ENCODE measurements at regions not wholly inside any gene's neighbourhood (a gene's known extent, or its start where the extent isn't known, plus 50 kb on each side); places are given as distances from the start of the nearest gene placed in this dataset.

GRCh38 chrX:66328950-66329596, 165.0 kb downstream of the HEPH start:
- no peaks in the 10 kb centered on the region for H3K27me3 Mint-ChIP-seq (ENCODE audit: low read depth)
- no peak for DNase-seq (ENCODE audit: low spot score)
- H3K27ac Mint-ChIP-seq: no peak overlapping the region
- intact Hi-C loops (cut with micrococcal nuclease): no loop called here
- H3K9me3 Mint-ChIP-seq: no peaks in the 10 kb centered on the region
- H3K4me1 Mint-ChIP-seq (ENCODE audit: low read depth): no peaks in the 10 kb centered on the region
- no peak overlapping the region for H3K4me3 Mint-ChIP-seq (ENCODE audit: low read depth)
- no peaks in the 10 kb centered on the region for H3K36me3 Mint-ChIP-seq (ENCODE audit: low read depth)

- intact Hi-C loops (cut with micrococcal nuclease): no loop called here
- Mint-ChIP-seq H3K4me3 (ENCODE audit: low read depth) (no peak overlapping the region), H3K36me3 (ENCODE audit: low read depth) (no peaks in the 10 kb centered on the region), H3K27ac (no peak overlapping the region), H3K27me3 (ENCODE audit: low read depth) (no peaks in the 10 kb centered on the region), H3K4me1 (ENCODE audit: low read depth) (no peaks in the 10 kb centered on the region), H3K9me3 (no peaks in the 10 kb centered on the region)
- DNase-seq (ENCODE audit: low spot score): no peak
Measured at GRCh38 chrX:66360894-66361293, 196.8 kb downstream of the HEPH start.

GRCh38 chrX:66384722-66385121, 220.7 kb downstream of the HEPH start:
- Mint-ChIP-seq H3K9me3 (no peaks in the 10 kb centered on the region), H3K4me3 (ENCODE audit: low read depth) (no peak overlapping the region), H3K36me3 (ENCODE audit: low read depth) (no peaks in the 10 kb centered on the region), H3K4me1 (ENCODE audit: low read depth) (no peaks in the 10 kb centered on the region), H3K27ac (no peak overlapping the region), H3K27me3 (ENCODE audit: low read depth) (no peaks in the 10 kb centered on the region)
- no peak for DNase-seq (ENCODE audit: low spot score)
- intact Hi-C loops (cut with micrococcal nuclease): no loop called here

- H3K9me3 Mint-ChIP-seq: peaks cover 8% of the 10 kb centered on the region
- H3K4me1 Mint-ChIP-seq (ENCODE audit: low read depth): no peaks in the 10 kb centered on the region
- DNase-seq (ENCODE audit: low spot score): no peak
- no peak overlapping the region for H3K27ac Mint-ChIP-seq
- H3K4me3 Mint-ChIP-seq (ENCODE audit: low read depth): no peak overlapping the region
- intact Hi-C loops (cut with micrococcal nuclease): no loop called here
- H3K36me3 Mint-ChIP-seq (ENCODE audit: low read depth): no peaks in the 10 kb centered on the region
- H3K27me3 Mint-ChIP-seq (ENCODE audit: low read depth): no peaks in the 10 kb centered on the region
Measured at GRCh38 chrX:66399273-66399672, 235.2 kb downstream of the HEPH start.

GRCh38 chrX:66402165-66402564, 236.7 kb downstream of the EDA2R start:
- Mint-ChIP-seq H3K9me3 (no peaks in the 10 kb centered on the region), H3K4me1 (ENCODE audit: low read depth) (no peaks in the 10 kb centered on the region), H3K27ac (no peak overlapping the region), H3K27me3 (ENCODE audit: low read depth) (no peaks in the 10 kb centered on the region), H3K4me3 (ENCODE audit: low read depth) (no peak overlapping the region), H3K36me3 (ENCODE audit: low read depth) (no peaks in the 10 kb centered on the region)
- intact Hi-C loops (cut with micrococcal nuclease): no loop called here
- DNase-seq (ENCODE audit: low spot score): no peak

DNA sequence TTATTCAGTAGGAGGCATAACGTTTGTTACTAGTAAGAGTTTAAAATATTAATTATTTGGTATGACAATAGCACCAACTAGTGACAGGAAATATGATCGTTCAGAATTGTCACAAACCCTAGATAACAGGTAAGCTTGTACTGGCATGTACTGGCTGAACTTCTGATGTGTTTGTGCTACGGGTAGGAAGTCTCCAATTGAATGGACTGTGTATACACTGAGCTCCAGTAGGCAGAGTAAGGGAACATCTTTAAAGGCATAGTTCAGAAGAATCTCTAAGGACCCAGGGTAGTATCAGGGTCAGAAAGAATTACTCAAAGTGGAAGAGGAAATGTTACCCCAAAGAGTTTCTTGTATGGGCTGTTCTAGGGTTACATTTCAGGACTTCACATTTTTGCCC, 230.4 kb downstream of the EDA2R start:
- intact Hi-C loops (cut with micrococcal nuclease): loop anchor here (5.0 kb wide), 1 partner anchor 826 kb away; no protein-coding TSS in a partner anchor
- Mint-ChIP-seq H3K27me3 (ENCODE audit: low read depth) (no peaks in the 10 kb centered on the region), H3K4me3 (ENCODE audit: low read depth) (no peak overlapping the region), H3K4me1 (ENCODE audit: low read depth) (no peaks in the 10 kb centered on the region), H3K9me3 (no peaks in the 10 kb centered on the region), H3K27ac (no peak overlapping the region), H3K36me3 (ENCODE audit: low read depth) (no peaks in the 10 kb centered on the region)
- DNase-seq (ENCODE audit: low spot score): no peak

DNA sequence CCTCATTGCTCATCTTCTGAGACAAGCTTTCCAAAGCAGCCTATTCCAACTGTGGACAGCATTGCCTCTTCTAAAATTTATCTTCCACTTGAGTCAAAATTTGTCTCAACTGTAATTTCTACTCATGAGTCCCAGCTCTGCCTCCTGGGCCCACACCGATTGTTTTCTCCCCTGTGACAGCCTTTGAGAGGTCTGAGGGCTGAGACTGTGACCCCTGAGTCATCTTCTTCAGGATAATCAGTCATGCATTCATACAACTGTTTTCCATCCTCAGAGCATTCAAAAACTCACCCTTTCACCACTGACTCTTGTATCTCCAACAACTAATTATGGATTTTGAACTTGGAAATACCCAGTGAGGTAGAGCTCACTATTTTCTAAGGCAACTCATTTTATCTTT, 228.1 kb downstream of the EDA2R start:
- intact Hi-C loops (cut with micrococcal nuclease): no loop called here
- DNase-seq (ENCODE audit: low spot score): no peak
- Mint-ChIP-seq H3K4me3 (ENCODE audit: low read depth) (no peak overlapping the region), H3K27me3 (ENCODE audit: low read depth) (no peaks in the 10 kb centered on the region), H3K36me3 (ENCODE audit: low read depth) (no peaks in the 10 kb centered on the region), H3K4me1 (ENCODE audit: low read depth) (no peaks in the 10 kb centered on the region), H3K9me3 (no peaks in the 10 kb centered on the region), H3K27ac (no peak overlapping the region)
